ENCODE measurements at regions not wholly inside any gene's neighbourhood (a gene's known extent, or its start where the extent isn't known, plus 50 kb on each side); places are given as distances from the start of the nearest gene placed in this dataset.

DNA sequence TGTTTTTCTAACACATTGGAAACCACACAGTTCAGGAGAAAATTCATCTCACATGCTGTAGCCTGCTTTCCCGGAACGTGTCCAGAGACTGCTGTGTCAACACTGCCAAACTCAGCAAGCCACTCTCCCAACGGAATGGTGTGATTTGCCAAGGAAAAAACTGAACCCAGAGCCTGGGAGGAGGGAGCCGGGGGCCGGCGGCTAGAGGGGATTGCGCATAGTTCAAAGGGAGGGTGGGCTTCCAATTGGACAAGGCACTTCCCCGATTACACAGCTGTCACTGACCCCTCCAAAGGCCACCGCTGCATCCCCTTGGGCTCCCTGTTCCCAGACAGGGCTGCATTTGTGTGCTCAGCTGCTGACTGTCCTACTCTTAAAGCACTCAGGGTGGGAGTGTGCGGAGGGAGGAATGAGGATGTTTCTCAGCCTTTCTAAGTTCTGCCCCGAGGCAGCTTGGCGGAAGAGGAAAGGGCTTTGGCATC is 256.2 kb downstream of the ZNF621 start:
- TF ChIP-seq, protein P1, sequence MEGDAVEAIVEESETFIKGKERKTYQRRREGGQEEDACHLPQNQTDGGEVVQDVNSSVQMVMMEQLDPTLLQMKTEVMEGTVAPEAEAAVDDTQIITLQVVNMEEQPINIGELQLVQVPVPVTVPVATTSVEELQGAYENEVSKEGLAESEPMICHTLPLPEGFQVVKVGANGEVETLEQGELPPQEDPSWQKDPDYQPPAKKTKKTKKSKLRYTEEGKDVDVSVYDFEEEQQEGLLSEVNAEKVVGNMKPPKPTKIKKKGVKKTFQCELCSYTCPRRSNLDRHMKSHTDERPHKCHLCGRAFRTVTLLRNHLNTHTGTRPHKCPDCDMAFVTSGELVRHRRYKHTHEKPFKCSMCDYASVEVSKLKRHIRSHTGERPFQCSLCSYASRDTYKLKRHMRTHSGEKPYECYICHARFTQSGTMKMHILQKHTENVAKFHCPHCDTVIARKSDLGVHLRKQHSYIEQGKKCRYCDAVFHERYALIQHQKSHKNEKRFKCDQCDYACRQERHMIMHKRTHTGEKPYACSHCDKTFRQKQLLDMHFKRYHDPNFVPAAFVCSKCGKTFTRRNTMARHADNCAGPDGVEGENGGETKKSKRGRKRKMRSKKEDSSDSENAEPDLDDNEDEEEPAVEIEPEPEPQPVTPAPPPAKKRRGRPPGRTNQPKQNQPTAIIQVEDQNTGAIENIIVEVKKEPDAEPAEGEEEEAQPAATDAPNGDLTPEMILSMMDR (conservative IDR thresholded peaks at IDR 0.05; ENCODE audit: low read depth, low read length): no peak
- H3K4me2 ChIP-seq: no peak overlapping the region
- no peaks in the 10 kb centered on the region for H3K4me1 ChIP-seq (ENCODE audit: low read depth, poor library complexity, severe bottlenecking)

DNA sequence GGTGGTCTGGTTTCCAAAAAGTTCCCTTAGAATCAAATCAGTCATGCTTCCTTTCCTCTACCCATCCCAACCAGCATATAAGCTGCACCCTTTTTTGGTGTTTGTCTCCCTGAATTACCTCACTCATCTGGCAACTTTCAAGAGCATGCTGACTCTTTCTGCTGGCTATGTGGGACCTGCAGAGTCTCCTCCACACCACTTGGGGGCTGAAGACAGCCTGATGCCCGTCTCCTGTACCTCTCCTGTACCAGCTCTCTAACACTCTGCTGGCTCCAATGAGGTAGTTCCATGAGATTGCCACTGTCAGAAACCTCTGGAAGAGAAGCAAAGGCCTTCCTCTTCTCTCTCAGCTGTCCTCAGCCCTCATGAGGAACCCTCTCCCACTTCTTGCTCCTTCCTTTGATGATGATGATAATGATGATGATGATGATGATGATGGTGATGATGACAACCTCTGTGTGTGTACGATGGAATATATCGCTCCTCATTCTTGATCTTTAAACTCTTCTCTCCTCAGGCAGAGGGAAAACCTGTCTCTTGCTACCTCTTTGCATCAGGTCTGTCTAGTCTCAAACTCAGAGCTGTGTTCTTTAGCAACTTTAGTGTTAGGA is 257.5 kb downstream of the ZNF621 start:
- no peaks in the 10 kb centered on the region for H4K20me1 ChIP-seq (ENCODE audit: insufficient read depth)
- TF ChIP-seq, protein P1 (conservative IDR thresholded peaks at IDR 0.05; ENCODE audit: low read depth, low read length): no peak
- H3K27ac ChIP-seq: no peak overlapping the region
- no peak overlapping the region for H2AFZ ChIP-seq (ENCODE audit: low read depth)
- no peak overlapping the region for H3K9ac ChIP-seq
- H3K27me3 ChIP-seq (ENCODE audit: insufficient read depth, low read depth): no peaks in the 10 kb centered on the region
- no peaks in the 10 kb centered on the region for H3K79me2 ChIP-seq (ENCODE audit: insufficient read depth, low read depth)
- no peaks in the 10 kb centered on the region for H3K4me1 ChIP-seq (ENCODE audit: low read depth, poor library complexity, severe bottlenecking)
- no peak overlapping the region for H3K4me2 ChIP-seq
- H3K4me3 ChIP-seq (IDR thresholded peaks at IDR 0.05; ENCODE audit: insufficient read depth, low read depth, low read length): no peak overlapping the region
- no peaks in the 10 kb centered on the region for H3K36me3 ChIP-seq (ENCODE audit: insufficient read depth)

More for the DNA sequence above, 256.2 kb downstream of the ZNF621 start:
- Histone ChIP-seq H3K27me3 (ENCODE audit: insufficient read depth, low read depth) (no peaks in the 10 kb centered on the region), H3K9ac (no peak overlapping the region), H3K79me2 (ENCODE audit: insufficient read depth, low read depth) (no peaks in the 10 kb centered on the region), H3K4me3 (IDR thresholded peaks at IDR 0.05; ENCODE audit: insufficient read depth, low read depth, low read length) (no peak overlapping the region), H3K27ac (no peak overlapping the region), H4K20me1 (ENCODE audit: insufficient read depth) (no peaks in the 10 kb centered on the region), H3K36me3 (ENCODE audit: insufficient read depth) (no peaks in the 10 kb centered on the region), H2AFZ (ENCODE audit: low read depth) (no peak overlapping the region)

DNA sequence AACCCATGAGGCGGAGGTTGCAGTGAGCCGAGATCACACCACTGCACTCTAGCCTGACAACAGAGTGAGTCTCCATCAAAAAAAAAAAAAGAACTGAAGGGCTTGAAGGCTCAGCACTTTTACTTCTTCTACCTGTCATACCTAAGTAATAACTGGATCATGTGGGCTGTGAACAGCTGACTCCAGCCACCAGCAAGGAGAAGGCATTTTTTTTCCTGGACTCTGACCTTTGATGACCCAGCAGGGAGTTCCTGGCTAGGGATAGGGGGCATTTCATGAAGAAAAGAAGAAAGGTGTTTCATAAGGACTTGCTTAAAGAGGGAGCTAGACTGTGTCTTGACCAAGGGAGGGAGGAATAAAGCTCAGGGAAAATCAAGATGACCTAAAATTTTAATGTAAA is 266.0 kb downstream of the ZNF621 start:
- no peak overlapping the region for H3K4me3 ChIP-seq (IDR thresholded peaks at IDR 0.05; ENCODE audit: insufficient read depth, low read depth, low read length)
- H3K9ac ChIP-seq: no peak overlapping the region
- no peak overlapping the region for H3K27ac ChIP-seq
- H4K20me1 ChIP-seq (ENCODE audit: insufficient read depth): no peaks in the 10 kb centered on the region
- TF ChIP-seq, protein P1 (conservative IDR thresholded peaks at IDR 0.05; ENCODE audit: low read depth, low read length): no peak
- H3K36me3 ChIP-seq (ENCODE audit: insufficient read depth): no peaks in the 10 kb centered on the region
- H3K4me1 ChIP-seq (ENCODE audit: low read depth, poor library complexity, severe bottlenecking): no peaks in the 10 kb centered on the region
- H3K79me2 ChIP-seq (ENCODE audit: insufficient read depth, low read depth): no peaks in the 10 kb centered on the region
- H2AFZ ChIP-seq (ENCODE audit: low read depth): no peak overlapping the region
- no peaks in the 10 kb centered on the region for H3K27me3 ChIP-seq (ENCODE audit: insufficient read depth, low read depth)
- H3K4me2 ChIP-seq: no peak overlapping the region

GRCh38 chr3:40793730-40794129 is 269.0 kb downstream of the ZNF621 start:
- Histone ChIP-seq H3K4me1 (ENCODE audit: low read depth, poor library complexity, severe bottlenecking) (no peaks in the 10 kb centered on the region), H3K27me3 (ENCODE audit: insufficient read depth, low read depth) (no peaks in the 10 kb centered on the region), H3K27ac (no peak overlapping the region), H3K4me2 (no peak overlapping the region), H2AFZ (ENCODE audit: low read depth) (no peak overlapping the region), H3K79me2 (ENCODE audit: insufficient read depth, low read depth) (no peaks in the 10 kb centered on the region), H3K4me3 (IDR thresholded peaks at IDR 0.05; ENCODE audit: insufficient read depth, low read depth, low read length) (no peak overlapping the region), H3K9ac (no peak overlapping the region), H4K20me1 (ENCODE audit: insufficient read depth) (no peaks in the 10 kb centered on the region), H3K36me3 (ENCODE audit: insufficient read depth) (no peaks in the 10 kb centered on the region)
- TF ChIP-seq, protein P1 (conservative IDR thresholded peaks at IDR 0.05; ENCODE audit: low read depth, low read length): no peak

All from KMS-11 (cell line).